IPS-NIHi7 (cell line): ENCODE measurements at regions not wholly inside any gene's neighbourhood (a gene's known extent, or its start where the extent isn't known, plus 50 kb on each side); places are given as distances from the start of the nearest gene placed in this dataset.
A peak's percentile ranks its signal among the peaks of the same experiment; 100 is the strongest.

Experiments used
- DNase-seq: peaks from one replicate; pipeline ENCODE4 v3.0.0; 2012; ENCODE audit warnings: mixed read lengths; ENCODE audit errors: extremely low spot score

- DNase-seq = no peak
Observed at GRCh38 chr3:107065094-107065861, 312.0 kb upstream of the CCDC54 start.

GRCh38 chr3:107067421-107067820, 309.8 kb upstream of the CCDC54 start:
- no peak for DNase-seq

- peak; percentile 14 for DNase-seq
Observed at GRCh38 chr3:107068980-107069379, 308.3 kb upstream of the CCDC54 start.

- DNase-seq = no peak
Observed at GRCh38 chr3:107076946-107077345, 300.3 kb upstream of the CCDC54 start.

GRCh38 chr3:107077391-107077790, 299.8 kb upstream of the CCDC54 start:
- no peak for DNase-seq

GRCh38 chr3:107082527-107082926, 294.7 kb upstream of the CCDC54 start:
- DNase-seq = no peak

- DNase-seq = no peak
Observed at GRCh38 chr3:107085261-107085660, 292.0 kb upstream of the CCDC54 start.

- no peak for DNase-seq
Observed at GRCh38 chr3:107092121-107092520, 285.1 kb upstream of the CCDC54 start.

GRCh38 chr3:107098864-107099263, 278.4 kb upstream of the CCDC54 start:
- DNase-seq = no peak

- no peak for DNase-seq
Observed at GRCh38 chr3:107100137-107100536, 277.1 kb upstream of the CCDC54 start.

- DNase-seq = no peak
Observed at GRCh38 chr3:107100573-107100972, 276.7 kb upstream of the CCDC54 start.

- no peak for DNase-seq
Observed at GRCh38 chr3:107103786-107104185, 273.5 kb upstream of the CCDC54 start.

GRCh38 chr3:107106316-107106715, 270.9 kb upstream of the CCDC54 start:
- no peak for DNase-seq

GRCh38 chr3:107106907-107107306, 270.3 kb upstream of the CCDC54 start:
- no peak for DNase-seq

GRCh38 chr3:107110596-107111305, 266.5 kb upstream of the CCDC54 start:
- DNase-seq = no peak

GRCh38 chr3:107111872-107112271, 265.4 kb upstream of the CCDC54 start:
- DNase-seq = no peak

GRCh38 chr3:107112356-107112755, 264.9 kb upstream of the CCDC54 start:
- DNase-seq = no peak

GRCh38 chr3:107116251-107116650, 261.0 kb upstream of the CCDC54 start:
- DNase-seq = no peak

- no peak for DNase-seq
Observed at GRCh38 chr3:107117156-107117555, 260.1 kb upstream of the CCDC54 start.

GRCh38 chr3:107117922-107118536, 259.2 kb upstream of the CCDC54 start:
- DNase-seq = peak; percentile 73

- peak; percentile 12 for DNase-seq
Observed at GRCh38 chr3:107124885-107125284, 252.4 kb upstream of the CCDC54 start.

- no peak for DNase-seq
Observed at GRCh38 chr3:107128946-107129345, 248.3 kb upstream of the CCDC54 start.
